ENCODE measurements at regions not wholly inside any gene's neighbourhood (a gene's known extent, or its start where the extent isn't known, plus 50 kb on each side); places are given as distances from the start of the nearest gene placed in this dataset.

- Histone ChIP-seq H3K27me3 (no peaks in the 10 kb centered on the region), H3K4me1 (ENCODE audit: insufficient read depth) (peaks cover 9% of the 10 kb centered on the region), H3K36me3 (no peaks in the 10 kb centered on the region), H3K27ac (no peak overlapping the region), H3K9me3 (no peaks in the 10 kb centered on the region), H3K4me3 (no peak overlapping the region)
- intact Hi-C loops (cut with DNase I): no loop called here
- DNase-seq: no peak
- 3 to 6% (median 5%) methylated on average over 2 of the region's 2 CpGs for WGBS, 3 donors
- TF ChIP-seq POLR2A (IDR thresholded peaks at IDR 0.05): no peak
Observed at GRCh38 chr1:239735111-239735510, 348.7 kb downstream of the CHRM3 start.

- Histone ChIP-seq H3K27me3 (no peaks in the 10 kb centered on the region), H3K4me1 (ENCODE audit: insufficient read depth) (peaks cover 9% of the 10 kb centered on the region), H3K27ac (no peak overlapping the region), H3K36me3 (no peaks in the 10 kb centered on the region), H3K4me3 (no peak overlapping the region), H3K9me3 (no peaks in the 10 kb centered on the region)
- no peak for TF ChIP-seq EP300 (IDR thresholded peaks at IDR 0.05)
- TF ChIP-seq CTCF (IDR thresholded peaks at IDR 0.05): no peak
- no peak for TF ChIP-seq POLR2A (IDR thresholded peaks at IDR 0.05)
- intact Hi-C loops (cut with DNase I): no loop called here
- WGBS, 3 donors: 70 to 83% (median 78%) methylated on average over 2 of the region's 2 CpGs
- DNase-seq: no peak
Observed at GRCh38 chr1:239736479-239736878, 350.1 kb downstream of the CHRM3 start.

GRCh38 chr1:239739375-239739774 lies 352.3 kb upstream of the FMN2 start:
- H3K4me1 ChIP-seq (ENCODE audit: insufficient read depth): peaks cover 9% of the 10 kb centered on the region
- H3K9me3 ChIP-seq: no peaks in the 10 kb centered on the region
- intact Hi-C loops (cut with DNase I): no loop called here
- WGBS, 3 donors: 53 to 65% (median 57%) methylated on average over 2 of the region's 2 CpGs
- no peak for TF ChIP-seq EP300 (IDR thresholded peaks at IDR 0.05)
- no peak for TF ChIP-seq CTCF (IDR thresholded peaks at IDR 0.05)
- TF ChIP-seq POLR2A (IDR thresholded peaks at IDR 0.05): no peak
- H3K27ac ChIP-seq: no peak overlapping the region
- H3K36me3 ChIP-seq: no peaks in the 10 kb centered on the region
- DNase-seq: no peak
- H3K4me3 ChIP-seq: no peak overlapping the region
- no peaks in the 10 kb centered on the region for H3K27me3 ChIP-seq

- H3K27me3 ChIP-seq: no peaks in the 10 kb centered on the region
- no peak for DNase-seq
- H3K9me3 ChIP-seq: no peaks in the 10 kb centered on the region
- no peak overlapping the region for H3K27ac ChIP-seq
- 46 to 66% (median 59%) methylated on average over 2 of the region's 2 CpGs for WGBS, 3 donors
- H3K36me3 ChIP-seq: no peaks in the 10 kb centered on the region
- TF ChIP-seq CTCF (IDR thresholded peaks at IDR 0.05): no peak
- TF ChIP-seq POLR2A (IDR thresholded peaks at IDR 0.05): no peak
- no peak for TF ChIP-seq EP300 (IDR thresholded peaks at IDR 0.05)
- H3K4me1 ChIP-seq (ENCODE audit: insufficient read depth): peaks cover 9% of the 10 kb centered on the region
- intact Hi-C loops (cut with DNase I): no loop called here
- H3K4me3 ChIP-seq: no peak overlapping the region
Observed at GRCh38 chr1:239739919-239740318, 351.8 kb upstream of the FMN2 start.

GRCh38 chr1:239742416-239743109 lies 349.1 kb upstream of the FMN2 start:
- Histone ChIP-seq H3K4me3 (no peak overlapping the region), H3K36me3 (no peaks in the 10 kb centered on the region), H3K9me3 (no peaks in the 10 kb centered on the region), H3K27me3 (no peaks in the 10 kb centered on the region), H3K27ac (no peak overlapping the region), H3K4me1 (ENCODE audit: insufficient read depth) (peaks cover 9% of the 10 kb centered on the region)
- WGBS, 3 donors: 89 to 95% (median 95%) methylated on average over 6 of the region's 6 CpGs
- DNase-seq: no peak
- intact Hi-C loops (cut with DNase I): no loop called here
- TF ChIP-seq CTCF (IDR thresholded peaks at IDR 0.05): no peak
- no peak for TF ChIP-seq EP300 (IDR thresholded peaks at IDR 0.05)
- no peak for TF ChIP-seq POLR2A (IDR thresholded peaks at IDR 0.05)

Measured in ovary (tissue), 7 donors.